K562 (cell line): ENCODE measurements at regions not wholly inside any gene's neighbourhood (a gene's known extent, or its start where the extent isn't known, plus 50 kb on each side); places are given as distances from the start of the nearest gene placed in this dataset.

ENCODE experiments used
- ATAC-seq: fragments of 200-7000 bp; cut with Tn5 transposase; 3 replicates; pipeline ENCODE4 v1.9.1; 2020; ENCODE audit warnings: moderate library complexity
- BruUV-seq: library from RNA; stranded (reverse); fragments of 400-500 nt; replicated peaks from 2 replicates; lab custom pipeline; 2021; lab: Mats Ljungman, UMichigan
- CTCF ChIA-PET: fragments of 300-600 bp; formaldehyde crosslinking; extraction: SDS; loops from one replicate; lab custom pipeline; 2021; ENCODE audit warnings: low intra/inter-chr PET ratio; lab: Yijun Ruan, JAX
- POLR2A ChIA-PET: fragments of 300-600, 350-650 bp; sonication (Branson Sonifier 250); formaldehyde crosslinking; extraction: SDS; loops from one replicate; lab custom pipeline; 2021; ENCODE audit warnings: antibody characterized with exemption, inconsistent platforms; lab: Yijun Ruan, JAX
- DNase-seq, 4 experiments: peaks; one replicate each; pipeline versions ENCODE4 v3.0.0 to v3.0.0-alpha.2; 2011 to 2018; ENCODE audit warnings: low spot score in 3 of 4, mixed read lengths in 3 of 4; ENCODE audit errors: extremely low read depth in 1 of 4
- FAIRE-seq: peaks from 2 replicates; lab custom pipeline; 2011; peaks lifted over from hg19 to GRCh38; lab: Jason Lieb, UNC
- H2AFZ ChIP-seq: 2 replicates; pipeline ENCODE4 v1.6.0; 2011; ENCODE audit warnings: low read depth, low read length, control low read depth, inconsistent platforms
- H3K27ac ChIP-seq: fragments of 200-600 bp; 3 replicates; pipeline ENCODE4 v1.8.0; 2011; ENCODE audit warnings: low read depth, mild to moderate bottlenecking, control low read depth, inconsistent platforms, low read length, moderate library complexity, mixed read lengths; ENCODE audit errors: extremely low read depth
- H3K27me3 ChIP-seq, 2 experiments: fragments of 300-600 bp in 1 of 2; 2 replicates in 1 of 2; 3 replicates in 1 of 2; pipeline versions ENCODE4 v1.6.0 to v1.8.0; 2011; ENCODE audit warnings: inconsistent platforms in 2 of 2, low read length in 2 of 2, mild to moderate bottlenecking in 1 of 2, mixed read lengths in 1 of 2, moderate library complexity in 1 of 2; ENCODE audit not compliant: control insufficient read depth in 2 of 2, insufficient read depth in 2 of 2
- H3K36me3 ChIP-seq: fragments of 300-600 bp; 3 replicates; pipeline ENCODE4 v1.8.0; 2011; ENCODE audit warnings: mild to moderate bottlenecking, low read length, inconsistent platforms; ENCODE audit not compliant: control insufficient read depth, insufficient read depth
- H3K4me1 ChIP-seq, 2 experiments: fragments of 200-600 bp in 1 of 2; replicated peaks in 1 of 2; 2 replicates in 1 of 2; 3 replicates in 1 of 2; pipeline versions ENCODE4 v1.5.1 to v1.8.0; 2011; ENCODE audit warnings: inconsistent platforms in 2 of 2, low read length in 2 of 2, mild to moderate bottlenecking in 1 of 2, mixed read lengths in 1 of 2, moderate library complexity in 1 of 2; ENCODE audit not compliant: control insufficient read depth in 2 of 2, insufficient read depth in 2 of 2
- H3K4me2 ChIP-seq: 2 replicates; pipeline ENCODE4 v1.6.1; 2011; ENCODE audit warnings: low read length, control low read depth, inconsistent platforms, mixed read lengths; ENCODE audit not compliant: insufficient read depth
- H3K4me3 ChIP-seq: fragments of 200-600 bp; sonication (generic), shearing (Covaris generic); 2 replicates; pipeline ENCODE4 v1.5.1; 2016; ENCODE audit warnings: control low read depth, inconsistent platforms
- H3K79me2 ChIP-seq: fragments of 200-600 bp; 3 replicates; pipeline ENCODE4 v1.8.0; 2011; ENCODE audit warnings: low read length, inconsistent platforms; ENCODE audit not compliant: control insufficient read depth, insufficient read depth
- H3K9ac ChIP-seq, 2 experiments: 2 replicates each; pipeline versions ENCODE4 v1.6.0 to v1.6.1; 2011; ENCODE audit warnings: low read depth in 2 of 2, low read length in 2 of 2, control low read depth in 1 of 2, inconsistent platforms in 1 of 2, mild to moderate bottlenecking in 1 of 2, mixed read lengths in 1 of 2; ENCODE audit not compliant: insufficient read depth in 1 of 2
- H3K9me1 ChIP-seq: one replicate; pipeline ENCODE4 v1.6.0; 2011; ENCODE audit warnings: inconsistent platforms, mild to moderate bottlenecking, low read length, moderate library complexity; ENCODE audit not compliant: control insufficient read depth, insufficient read depth
- H3K9me3 ChIP-seq: replicated peaks from 2 replicates; pipeline ENCODE4 v1.5.1; 2011; ENCODE audit warnings: low read depth, low read length, inconsistent platforms; ENCODE audit not compliant: control insufficient read depth, insufficient read depth
- H4K20me1 ChIP-seq: replicated peaks from 2 replicates; pipeline ENCODE4 v1.6.1; 2011; ENCODE audit warnings: low read length, inconsistent platforms, mixed read lengths; ENCODE audit not compliant: control insufficient read depth, insufficient read depth
- CGGBP1 ChIP-seq: fragments of 250-450 bp; sonication (Bioruptor Pico); IDR thresholded peaks from 2 replicates; pipeline ENCODE4 v1.9.0; 2021; ENCODE audit warnings: mild to moderate bottlenecking
- EHMT2 ChIP-seq: fragments of 450-650 bp; IDR thresholded peaks from 2 replicates; pipeline ENCODE4 v1.6.1; 2018; ENCODE audit warnings: antibody characterized with exemption
- GTF3C2 ChIP-seq: IDR thresholded peaks from 3 replicates; pipeline ENCODE4 v1.6.1; 2011; ENCODE audit warnings: borderline replicate concordance, mild to moderate bottlenecking, moderate library complexity; ENCODE audit not compliant: insufficient read length; ENCODE audit errors: extremely low read depth
- HDAC1 ChIP-seq, 2 experiments: fragments of 450-650 bp; IDR thresholded peaks; 2 replicates each; pipeline ENCODE4 v1.6.1; 2016 to 2017; ENCODE audit warnings: inconsistent platforms in 1 of 2, mild to moderate bottlenecking in 1 of 2, moderate library complexity in 1 of 2
- HNRNPK ChIP-seq: fragments of 200-400 bp; formaldehyde crosslinking; IDR thresholded peaks from one replicate; pipeline ENCODE4 v1.6.1; 2018; ENCODE audit warnings: mild to moderate bottlenecking, low read depth, low read length; ENCODE audit not compliant: poor library complexity, severe bottlenecking
- NBN ChIP-seq: fragments of 450-650 bp; IDR thresholded peaks from 2 replicates; pipeline ENCODE4 v1.6.1; 2016; ENCODE audit warnings: low read depth, mild to moderate bottlenecking
- NFIX ChIP-seq: fragments of 250-450 bp; sonication (Bioruptor Pico); IDR thresholded peaks from 2 replicates; pipeline ENCODE4 v1.4.0; 2020; ENCODE audit warnings: low read depth, mild to moderate bottlenecking, moderate library complexity
- POLR2A ChIP-seq: fragments of 450-650 bp; conservative IDR thresholded peaks from 2 replicates; pipeline ENCODE4 v1.6.1; 2016
- SIN3A ChIP-seq, 2 experiments: fragments of 150-350 bp in 1 of 2; IDR thresholded peaks; 2 replicates each; pipeline ENCODE4 v1.6.1; 2011 to 2016; ENCODE audit warnings: borderline replicate concordance in 2 of 2, low read depth in 2 of 2, low read length in 2 of 2, mild to moderate bottlenecking in 2 of 2, moderate library complexity in 2 of 2; ENCODE audit not compliant: control insufficient read depth in 1 of 2
- SMARCE1 ChIP-seq: fragments of 450-650 bp; IDR thresholded peaks from 2 replicates; pipeline ENCODE4 v1.7.1; 2016; ENCODE audit warnings: mild to moderate bottlenecking
- SNAPC5 ChIP-seq: fragments of 250-450 bp; sonication (Bioruptor Pico); IDR thresholded peaks from 2 replicates; pipeline ENCODE4 v1.8.0; 2021; ENCODE audit warnings: moderate library complexity, mild to moderate bottlenecking, inconsistent platforms
- UBTF ChIP-seq, 2 experiments: IDR thresholded peaks; 2 replicates each; pipeline ENCODE4 v1.6.1; 2012; ENCODE audit warnings: improper control_type of control experiment in 2 of 2, low read depth in 2 of 2, low read length in 2 of 2, borderline replicate concordance in 1 of 2
- YY1 ChIP-seq, 3 experiments: IDR thresholded peaks; 2 replicates each; pipeline ENCODE4 v1.6.1; 2011; ENCODE audit warnings: low read length in 2 of 3, mild to moderate bottlenecking in 2 of 3, moderate library complexity in 2 of 3, borderline replicate concordance in 1 of 3, control low read depth in 1 of 3, low read depth in 1 of 3; ENCODE audit not compliant: insufficient read depth in 3 of 3, insufficient replicate concordance in 2 of 3, control insufficient read depth in 1 of 3, insufficient read length in 1 of 3; ENCODE audit errors: extremely low read depth in 1 of 3
- ZNF655 ChIP-seq: fragments of 250-450 bp; sonication (Bioruptor Pico); IDR thresholded peaks from 2 replicates; pipeline ENCODE4 v1.5.0; 2021
- ZNF780A ChIP-seq: fragments of 250-450 bp; sonication (Bioruptor Pico); IDR thresholded peaks from 2 replicates; pipeline ENCODE4 v1.5.0; 2021; ENCODE audit warnings: mild to moderate bottlenecking
- WGBS: fragments of 100-300 bp; shearing (Covaris generic); methylation state at CpG from one replicate; pipeline ENCODE4 v1.1.6; 2016; ENCODE audit warnings: low coverage, mixed read lengths; ENCODE audit not compliant: insufficient coverage; ENCODE audit errors: missing lambda C conversion rate; 5-methylcytosine and 5-hydroxymethylcytosine counted together
- in situ Hi-C: fragments of 300-500 bp; cut with MboI; formaldehyde crosslinking; loops from 4 replicates; pipeline ENCODE4 v1.15.0; 2018; ENCODE audit warnings: inconsistent platforms, mixed read lengths
- intact Hi-C: fragments of 100-400 bp; cut with micrococcal nuclease; formaldehyde crosslinking; loops from 2 replicates; pipeline ENCODE4 v1.14.2; 2022

- in situ Hi-C loops (no loop called here), intact Hi-C loops (no loop called here)
- H3K4me2 ChIP-seq, result no peak overlapping the region
- 0 out of 4 replicates have a peak overlapping the region, but pooled peaks of 1 of the 2 experiments have one; percentile 20 for H3K9ac ChIP-seq
- H3K36me3 ChIP-seq, result no peaks in the 10 kb centered on the region
- no TSS peak for BruUV-seq
- TF ChIP-seq NBN (no peak), GTF3C2 (no peak), EHMT2 (no peak), UBTF (IDR thresholded peaks at IDR 0.05; ENCODE audit: borderline replicate concordance in 1 of 2, low read depth in 2 of 2, low read length in 2 of 2) (no peak), HNRNPK (no peak), ZNF655 (no peak), CGGBP1 (no peak), NFIX (CRISPR knock-in tag) (no peak), POLR2A (no peak), HDAC1 (IDR thresholded peaks at IDR 0.05) (no peak), YY1 (IDR thresholded peaks at IDR 0.05; ENCODE audit: borderline replicate concordance in 1 of 3, control insufficient read depth in 1 of 3, extremely low read depth in 1 of 3, insufficient read depth in 3 of 3, insufficient read length in 1 of 3, insufficient replicate concordance in 2 of 3, low read depth in 1 of 3, low read length in 2 of 3) (no peak), SNAPC5 (CRISPR knock-in tag) (no peak), SIN3A (IDR thresholded peaks at IDR 0.05; ENCODE audit: borderline replicate concordance in 2 of 2, control insufficient read depth in 1 of 2, low read depth in 2 of 2, low read length in 2 of 2) (no peak), ZNF780A (CRISPR knock-in tag) (no peak), SMARCE1 (no peak)
- FAIRE-seq (peak; percentile 75), ATAC-seq (no peak), DNase-seq (no peak)
- H3K27ac ChIP-seq, result no peak overlapping the region
- H3K4me3 ChIP-seq, result no peak overlapping the region
- no peaks in the 10 kb centered on the region for H4K20me1 ChIP-seq
- no peaks in the 10 kb centered on the region for H3K9me1 ChIP-seq
- ChIA-PET POLR2A (no interaction called here), CTCF (no interaction called here)
- no peaks in the 10 kb centered on the region for H3K9me3 ChIP-seq
- peaks cover 2 to 15% of the 10 kb centered on the region in 2 experiments; a peak in 3 of 5 replicates for H3K4me1 ChIP-seq
- 14% methylated on average over 2 of the region's 2 CpGs for WGBS
- no peaks in the 10 kb centered on the region for H3K27me3 ChIP-seq
- no peaks in the 10 kb centered on the region for H3K79me2 ChIP-seq
- H2AFZ ChIP-seq, result no peak overlapping the region
Observed at GRCh38 chr3:177295116-177295515, 97.8 kb upstream of the TBL1XR1 start.
